Liver (tissue), 8 donors: ENCODE measurements at regions not wholly inside any gene's neighbourhood (a gene's known extent, or its start where the extent isn't known, plus 50 kb on each side); places are given as distances from the start of the nearest gene placed in this dataset.

Experiments
- DNase-seq: peaks from one replicate; pipeline ENCODE4 v3.0.0-alpha.2; 2017; ENCODE audit warnings: low spot score
- H3K27ac ChIP-seq, 2 donors: one replicate each; pipeline ENCODE4 v1.7.0; 2013; ENCODE audit warnings: inconsistent platforms in 2 of 2, low read length in 2 of 2, control low read depth in 1 of 2, low read depth in 1 of 2, mild to moderate bottlenecking in 1 of 2
- H3K27me3 ChIP-seq, 4 donors: one replicate each; pipeline versions ENCODE4 v1.6.1 to v1.7.0; 2013; ENCODE audit warnings: low read length in 3 of 4, inconsistent platforms in 1 of 4, mild to moderate bottlenecking in 1 of 4, moderate library complexity in 1 of 4; ENCODE audit not compliant: control insufficient read depth in 4 of 4, insufficient read depth in 4 of 4
- H3K36me3 ChIP-seq, 4 donors: one replicate each; pipeline versions ENCODE4 v1.6.1 to v1.7.0; 2013; ENCODE audit warnings: low read length in 3 of 4, mild to moderate bottlenecking in 3 of 4, low read depth in 1 of 4, moderate library complexity in 1 of 4; ENCODE audit not compliant: control insufficient read depth in 4 of 4, insufficient read depth in 3 of 4
- H3K4me1 ChIP-seq, 4 donors: one replicate each; pipeline versions ENCODE4 v1.6.1 to v1.7.0; 2013; ENCODE audit warnings: low read length in 3 of 4, mild to moderate bottlenecking in 3 of 4, moderate library complexity in 1 of 4; ENCODE audit not compliant: control insufficient read depth in 4 of 4, insufficient read depth in 4 of 4
- H3K4me3 ChIP-seq, 3 donors: one replicate each; pipeline versions ENCODE4 v1.6.1 to v1.7.0; 2013; ENCODE audit warnings: low read length in 3 of 3, control low read depth in 1 of 3, low read depth in 1 of 3, mild to moderate bottlenecking in 1 of 3
- H3K9ac ChIP-seq, 2 donors: one replicate each; pipeline ENCODE4 v1.7.0; 2013; ENCODE audit warnings: low read length in 2 of 2, mild to moderate bottlenecking in 2 of 2, moderate library complexity in 2 of 2, control low read depth in 1 of 2, low read depth in 1 of 2
- H3K9me3 ChIP-seq, 4 donors: one replicate each; pipeline versions ENCODE4 v1.6.1 to v1.7.0; 2013; ENCODE audit warnings: low read length in 3 of 4; ENCODE audit not compliant: control insufficient read depth in 4 of 4
- ATF3 ChIP-seq: IDR thresholded peaks from 2 replicates; pipeline ENCODE4 v1.6.1; 2016; ENCODE audit warnings: antibody characterized with exemption
- CTCF ChIP-seq: fragments of 150-350 bp; IDR thresholded peaks from 2 replicates; pipeline ENCODE4 v1.5.1; 2017; ENCODE audit warnings: improper control_type of control experiment, low read depth, low read length; ENCODE audit not compliant: missing input control
- EGR1 ChIP-seq, 2 donors: IDR thresholded peaks; 2 replicates each; pipeline ENCODE4 v1.6.1; 2016 to 2018; ENCODE audit warnings: antibody characterized with exemption in 2 of 2, low read depth in 2 of 2
- FOXA1 ChIP-seq: IDR thresholded peaks from 2 replicates; pipeline ENCODE4 v1.6.1; 2016; ENCODE audit warnings: antibody characterized with exemption
- FOXA2 ChIP-seq: IDR thresholded peaks from 2 replicates; pipeline ENCODE4 v1.6.1; 2016; ENCODE audit warnings: antibody characterized with exemption
- GABPA ChIP-seq, 2 donors: IDR thresholded peaks in 1 of 2; conservative IDR thresholded peaks in 1 of 2; 2 replicates each; pipeline ENCODE4 v1.6.1; 2016; ENCODE audit warnings: antibody characterized with exemption in 2 of 2, mild to moderate bottlenecking in 1 of 2, moderate library complexity in 1 of 2
- HNF4A ChIP-seq, 2 donors: conservative IDR thresholded peaks; 2 replicates each; pipeline ENCODE4 v1.6.1; 2016; ENCODE audit warnings: antibody characterized with exemption in 2 of 2, mild to moderate bottlenecking in 2 of 2
- HNF4G ChIP-seq: IDR thresholded peaks from 2 replicates; pipeline ENCODE4 v1.6.1; 2016; ENCODE audit warnings: antibody characterized with exemption
- JUND ChIP-seq, 2 donors: IDR thresholded peaks; 2 replicates each; pipeline ENCODE4 v1.6.1; 2016; ENCODE audit warnings: antibody characterized with exemption in 2 of 2
- MAX ChIP-seq: IDR thresholded peaks from 2 replicates; pipeline ENCODE4 v1.6.1; 2016; ENCODE audit warnings: antibody characterized with exemption
- NR2F2 ChIP-seq: IDR thresholded peaks from 2 replicates; pipeline ENCODE4 v1.6.1; 2016; ENCODE audit warnings: antibody characterized with exemption
- REST ChIP-seq: IDR thresholded peaks from 2 replicates; pipeline ENCODE4 v1.6.1; 2016; ENCODE audit warnings: antibody characterized with exemption, mild to moderate bottlenecking
- RXRA ChIP-seq, 2 donors: IDR thresholded peaks; 2 replicates each; pipeline ENCODE4 v1.6.1; 2017 to 2018; ENCODE audit warnings: antibody characterized with exemption in 2 of 2, mild to moderate bottlenecking in 1 of 2
- SP1 ChIP-seq: IDR thresholded peaks from 2 replicates; pipeline ENCODE4 v1.6.1; 2018; ENCODE audit warnings: antibody characterized with exemption, mild to moderate bottlenecking
- TAF1 ChIP-seq: conservative IDR thresholded peaks from 2 replicates; pipeline ENCODE4 v1.6.1; 2016; ENCODE audit warnings: antibody characterized with exemption, mild to moderate bottlenecking
- YY1 ChIP-seq: IDR thresholded peaks from 2 replicates; pipeline ENCODE4 v1.6.1; 2016; ENCODE audit warnings: antibody characterized with exemption, mild to moderate bottlenecking
- ZBTB33 ChIP-seq: IDR thresholded peaks from 2 replicates; pipeline ENCODE4 v1.6.1; 2016; ENCODE audit warnings: antibody characterized with exemption
- WGBS: extraction: QIAGEN DNeasy Blood & Tissue Kit; methylation state at CpG from one replicate; pipeline ENCODE4 v1.1.7; 2013; 5-methylcytosine and 5-hydroxymethylcytosine counted together
- donor health status: healthy.
- donor health status: healthy.
- donor health status: healthy.
- donor health status: healthy.
- donor health status: healthy.

GRCh38 chr4:71275004-71275403, 63.8 kb upstream of the SLC4A4 start:
- no peak overlapping the region for H3K4me3 ChIP-seq
- no peak overlapping the region for H3K9ac ChIP-seq
- TF ChIP-seq HNF4G (no peak), HNF4A (conservative IDR thresholded peaks at IDR 0.05) (no peak), FOXA2 (no peak), YY1 (no peak), GABPA (IDR thresholded peaks at IDR 0.05 in 1 of 2, conservative IDR thresholded peaks at IDR 0.05 in 1 of 2) (no peak), TAF1 (no peak), ATF3 (no peak), EGR1 (IDR thresholded peaks at IDR 0.05; ENCODE audit: low read depth in 2 of 2) (no peak), RXRA (IDR thresholded peaks at IDR 0.05) (no peak), FOXA1 (no peak), REST (no peak), CTCF (no peak), SP1 (no peak), MAX (no peak)
- H3K9me3 ChIP-seq: no peaks in the 10 kb centered on the region
- peaks cover 0 to 1% (median 0%) of the 10 kb centered on the region in 4 donors for H3K36me3 ChIP-seq
- DNase-seq: no peak
- H3K4me1 ChIP-seq: peaks cover 0 to 4% (median under 1%) of the 10 kb centered on the region in 4 donors
- H3K27ac ChIP-seq: no peak overlapping the region
- H3K27me3 ChIP-seq: no peaks in the 10 kb centered on the region

GRCh38 chr4:71275570-71275969, 63.2 kb upstream of the SLC4A4 start:
- H3K4me1 ChIP-seq: peaks cover 0 to 4% (median under 1%) of the 10 kb centered on the region in 4 donors
- no peak overlapping the region for H3K4me3 ChIP-seq
- H3K36me3 ChIP-seq: peaks cover 0 to 1% (median 0%) of the 10 kb centered on the region in 4 donors
- 62% methylated on average over 4 of the region's 4 CpGs for WGBS
- no peak overlapping the region for H3K9ac ChIP-seq
- TF ChIP-seq NR2F2: no peak
- TF ChIP-seq JUND (IDR thresholded peaks at IDR 0.05): no peak
- no peak for TF ChIP-seq ATF3
- TF ChIP-seq CTCF: no peak
- TF ChIP-seq EGR1 (IDR thresholded peaks at IDR 0.05; ENCODE audit: low read depth in 2 of 2): no peak
- no peak for TF ChIP-seq HNF4A (conservative IDR thresholded peaks at IDR 0.05)
- no peak for TF ChIP-seq GABPA (IDR thresholded peaks at IDR 0.05 in 1 of 2, conservative IDR thresholded peaks at IDR 0.05 in 1 of 2)
- no peak for TF ChIP-seq TAF1
- no peak for TF ChIP-seq MAX
- no peak for TF ChIP-seq RXRA (IDR thresholded peaks at IDR 0.05)
- no peak for TF ChIP-seq HNF4G
- TF ChIP-seq ZBTB33: no peak
- no peak for TF ChIP-seq FOXA1
- no peak for TF ChIP-seq SP1
- H3K27me3 ChIP-seq: no peaks in the 10 kb centered on the region
- DNase-seq: no peak
- no peaks in the 10 kb centered on the region for H3K9me3 ChIP-seq
- no peak overlapping the region for H3K27ac ChIP-seq
